ENCODE measurements at regions not wholly inside any gene's neighbourhood (a gene's known extent, or its start where the extent isn't known, plus 50 kb on each side); places are given as distances from the start of the nearest gene placed in this dataset.

GRCh38 chr7:89661876-89662275 is 492.4 kb upstream of the STEAP1 start:
- Mint-ChIP-seq H3K4me1 (no peaks in the 10 kb centered on the region), H3K27ac (no peak overlapping the region), H3K4me3 (no peak overlapping the region), H3K9me3 (no peaks in the 10 kb centered on the region; the same call in 2 of the 3 replicates), H3K36me3 (ENCODE audit: low read depth) (no peaks in the 10 kb centered on the region), H3K27me3 (ENCODE audit: insufficient read depth, low read depth, poor library complexity) (no peaks in the 10 kb centered on the region)
- DNase-seq (ENCODE audit: low spot score) (no peak), ATAC-seq (no peak)
- Histone ChIP-seq H3K9me2 (ENCODE audit: insufficient read depth) (peaks cover 5% of the 10 kb centered on the region; the same call in 1 of the 2 replicates), H3K4me3 (no peak overlapping the region), H3K4me1 (ENCODE audit: insufficient read depth) (no peaks in the 10 kb centered on the region), H3K27ac (ENCODE audit: low read depth) (no peak overlapping the region), H3F3A (replicated peaks; ENCODE audit: low read depth) (no peaks in the 10 kb centered on the region), H3K36me3 (ENCODE audit: insufficient read depth) (no peaks in the 10 kb centered on the region), H3K79me2 (replicated peaks; ENCODE audit: insufficient read depth) (no peaks in the 10 kb centered on the region), H3K27me3 (ENCODE audit: insufficient read depth) (no peaks in the 10 kb centered on the region), H2AFZ (no peak overlapping the region), H3K4me2 (no peak overlapping the region), H4K20me1 (replicated peaks; ENCODE audit: insufficient read depth) (no peaks in the 10 kb centered on the region)
- no peak for TF ChIP-seq ZNF462 (CRISPR knock-in tag; IDR thresholded peaks at IDR 0.05)
- no peak for TF ChIP-seq ZNF331 (CRISPR knock-in tag; IDR thresholded peaks at IDR 0.05; ENCODE audit: low read depth)
- TF ChIP-seq ZNF114 (CRISPR knock-in tag; IDR thresholded peaks at IDR 0.05), result no peak
- no peak for TF ChIP-seq CTCF (conservative IDR thresholded peaks at IDR 0.05; ENCODE audit: low read depth in 2 of 2)
- no peak for TF ChIP-seq NANOG (IDR thresholded peaks at IDR 0.05; ENCODE audit: borderline replicate concordance)
- TF ChIP-seq REST (IDR thresholded peaks at IDR 0.05; ENCODE audit: unreplicated experiment), result no peak
- no peak for TF ChIP-seq EZH2 (IDR thresholded peaks at IDR 0.05; ENCODE audit: low read depth, unreplicated experiment)
